PC-9 (cell line): ENCODE measurements at regions not wholly inside any gene's neighbourhood (a gene's known extent, or its start where the extent isn't known, plus 50 kb on each side); places are given as distances from the start of the nearest gene placed in this dataset.

Source experiments
- BruUV-seq: library from RNA; stranded (reverse); fragments of 400-500 nt; replicated peaks from 2 replicates; lab custom pipeline; 2021; lab: Mats Ljungman, UMichigan
- CTCF ChIA-PET: fragments of 300-600 bp; sonication (Branson Sonifier 250); formaldehyde crosslinking; loops from one replicate; lab custom pipeline; 2022; ENCODE audit warnings: antibody characterized with exemption; lab: Charles Lee
- POLR2A ChIA-PET: fragments of 300-600 bp; sonication (Branson Sonifier 250); formaldehyde crosslinking; loops from one replicate; lab custom pipeline; 2022; ENCODE audit warnings: antibody characterized with exemption; ENCODE audit not compliant: unreplicated experiment; lab: Charles Lee
- DNase-seq, 2 experiments: peaks; one replicate each; pipeline versions ENCODE4 v3.0.0 to v3.0.0-alpha.2; 2015 to 2022; ENCODE audit warnings: mixed read lengths in 1 of 2
- H2AFZ ChIP-seq: fragments of 200-600 bp; sonication (generic); 2 replicates; pipeline ENCODE4 v1.8.1; 2017; ENCODE audit warnings: antibody characterized with exemption
- H3F3A ChIP-seq: fragments of 200-600 bp; sonication (generic); 2 replicates; pipeline ENCODE4 v1.8.1; 2017; ENCODE audit warnings: antibody characterized with exemption, mild to moderate bottlenecking, low read depth; ENCODE audit not compliant: insufficient read depth
- H3K27ac ChIP-seq: fragments of 200-600 bp; sonication (generic); 2 replicates; pipeline ENCODE4 v1.6.1; 2016; ENCODE audit warnings: mixed run types
- H3K27me3 ChIP-seq: fragments of 200-600 bp; sonication (generic); 2 replicates; pipeline ENCODE4 v1.6.1; 2016; ENCODE audit warnings: low read depth, mixed run types; ENCODE audit not compliant: insufficient read depth
- H3K36me3 ChIP-seq: fragments of 200-600 bp; sonication (generic); 2 replicates; pipeline ENCODE4 v1.6.1; 2016; ENCODE audit warnings: low read depth, mixed run types
- H3K4me1 ChIP-seq: fragments of 200-600 bp; sonication (generic); replicated peaks from 2 replicates; pipeline ENCODE4 v1.6.1; 2016; ENCODE audit warnings: mixed run types; ENCODE audit not compliant: insufficient read depth
- H3K4me2 ChIP-seq: fragments of 200-600 bp; sonication (generic); 2 replicates; pipeline ENCODE4 v1.6.1; 2017; ENCODE audit warnings: mixed run types
- H3K4me3 ChIP-seq: fragments of 200-600 bp; sonication (generic); 2 replicates; pipeline ENCODE4 v1.6.1; 2016; ENCODE audit warnings: mixed run types
- H3K79me2 ChIP-seq: fragments of 200-600 bp; sonication (generic); 2 replicates; pipeline ENCODE4 v1.6.1; 2017; ENCODE audit warnings: low read depth, mixed run types
- H3K9me2 ChIP-seq: fragments of 200-600 bp; sonication (generic); 2 replicates; pipeline ENCODE4 v1.8.1; 2017; ENCODE audit warnings: mild to moderate bottlenecking; ENCODE audit not compliant: insufficient read depth
- H3K9me3 ChIP-seq: fragments of 200-600 bp; sonication (generic); 2 replicates; pipeline ENCODE4 v1.8.1; 2016; ENCODE audit warnings: low read depth; ENCODE audit not compliant: insufficient read depth
- H4K20me1 ChIP-seq: fragments of 200-600 bp; sonication (generic); 2 replicates; pipeline ENCODE4 v1.8.1; 2017; ENCODE audit not compliant: insufficient read depth
- CTCF ChIP-seq: fragments of 200-600 bp; sonication (generic); conservative IDR thresholded peaks from 2 replicates; pipeline ENCODE4 v1.6.1; 2017; ENCODE audit warnings: mixed run types, antibody characterized with exemption, mild to moderate bottlenecking, moderate library complexity
- EZH2 ChIP-seq: fragments of 200-600 bp; sonication (generic); IDR thresholded peaks from 2 replicates; pipeline ENCODE4 v1.8.0; 2017; ENCODE audit warnings: antibody characterized with exemption, low read depth
- intact Hi-C: fragments of 100-400 bp; cut with micrococcal nuclease; formaldehyde crosslinking; loops from one replicate; pipeline ENCODE4 v1.10.0; 2022; ENCODE audit not compliant: unreplicated experiment

DNA sequence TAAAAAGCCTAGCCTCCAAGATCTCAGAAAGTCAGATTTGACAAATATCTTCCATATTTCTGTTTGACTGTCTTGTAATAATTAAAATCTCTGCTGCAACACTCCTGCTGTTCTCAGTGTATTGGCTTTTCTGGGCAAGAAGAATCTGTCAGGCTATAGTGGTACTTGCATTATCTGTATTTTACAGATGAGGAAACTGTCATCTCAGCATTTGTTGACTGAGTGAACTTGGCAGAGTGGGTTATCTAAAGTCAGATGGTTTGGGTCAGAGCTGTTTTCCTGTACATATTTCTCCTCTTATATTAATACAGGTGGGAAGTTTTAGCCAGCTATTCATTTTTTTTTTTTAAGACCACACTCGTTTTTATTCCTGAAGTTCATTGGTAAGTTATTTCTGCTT, 1378.2 kb upstream of the PCDH20 start:
- no peaks in the 10 kb centered on the region for H3F3A ChIP-seq
- H4K20me1 ChIP-seq = no peaks in the 10 kb centered on the region
- no peak for TF ChIP-seq CTCF
- no peak for TF ChIP-seq EZH2
- H3K27me3 ChIP-seq = no peaks in the 10 kb centered on the region
- no peak overlapping the region for H2AFZ ChIP-seq
- H3K36me3 ChIP-seq = no peaks in the 10 kb centered on the region
- H3K4me1 ChIP-seq = no peaks in the 10 kb centered on the region
- POLR2A ChIA-PET = no interaction called here
- H3K4me2 ChIP-seq = no peak overlapping the region
- H3K4me3 ChIP-seq = no peak overlapping the region
- intact Hi-C loops = no loop called here
- no TSS peak for BruUV-seq
- no peak for DNase-seq
- no peak overlapping the region for H3K27ac ChIP-seq
- H3K9me2 ChIP-seq = no peaks in the 10 kb centered on the region
- CTCF ChIA-PET = no interaction called here
- no peaks in the 10 kb centered on the region for H3K79me2 ChIP-seq
- no peaks in the 10 kb centered on the region for H3K9me3 ChIP-seq

- BruUV-seq = no TSS peak
- intact Hi-C loops = no loop called here
- H3K36me3 ChIP-seq = no peaks in the 10 kb centered on the region
- H2AFZ ChIP-seq = no peak overlapping the region
- H3K4me3 ChIP-seq = no peak overlapping the region
- H3K4me1 ChIP-seq = no peaks in the 10 kb centered on the region
- H3K4me2 ChIP-seq = no peak overlapping the region
- CTCF ChIA-PET = no interaction called here
- no peaks in the 10 kb centered on the region for H3F3A ChIP-seq
- no peak for DNase-seq
- H4K20me1 ChIP-seq = no peaks in the 10 kb centered on the region
- TF ChIP-seq EZH2 (no peak), CTCF (no peak)
- H3K79me2 ChIP-seq = no peaks in the 10 kb centered on the region
- no peak overlapping the region for H3K27ac ChIP-seq
- no peaks in the 10 kb centered on the region for H3K9me3 ChIP-seq
- no peaks in the 10 kb centered on the region for H3K9me2 ChIP-seq
- POLR2A ChIA-PET = no interaction called here
- no peaks in the 10 kb centered on the region for H3K27me3 ChIP-seq
These were observed 1366.2 kb upstream of the PCDH20 start for GRCh38 chr13:62781866-62782265.

DNA sequence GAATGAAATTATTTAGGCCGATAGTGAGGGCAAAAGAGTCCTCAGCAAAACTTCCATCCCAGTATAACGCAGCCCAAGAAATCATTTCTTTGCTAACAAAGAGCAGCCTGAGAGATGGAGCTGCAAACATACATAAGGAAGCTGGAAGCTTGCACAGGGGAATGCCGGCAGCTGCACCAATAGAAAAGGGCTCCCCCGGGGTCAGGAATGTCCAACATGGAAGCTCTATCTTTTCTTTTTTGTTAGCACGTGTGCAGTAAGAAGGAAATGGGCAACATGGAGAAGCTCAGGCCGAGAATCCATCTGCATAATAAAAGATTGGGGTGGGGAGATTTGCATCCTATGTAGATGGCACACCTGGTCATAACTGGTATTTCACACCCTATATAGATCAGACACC, 1363.5 kb upstream of the PCDH20 start:
- Histone ChIP-seq H3F3A (no peaks in the 10 kb centered on the region), H3K4me3 (no peak overlapping the region), H4K20me1 (no peaks in the 10 kb centered on the region), H3K79me2 (no peaks in the 10 kb centered on the region), H3K4me2 (no peak overlapping the region), H3K4me1 (no peaks in the 10 kb centered on the region), H3K27me3 (no peaks in the 10 kb centered on the region), H2AFZ (no peak overlapping the region), H3K9me3 (no peaks in the 10 kb centered on the region), H3K27ac (no peak overlapping the region), H3K9me2 (no peaks in the 10 kb centered on the region), H3K36me3 (no peaks in the 10 kb centered on the region)
- POLR2A ChIA-PET = no interaction called here
- CTCF ChIA-PET = interaction anchor here (0.6 kb wide), 1 partner anchor 179 kb away, joined by 3 read pairs; no protein-coding TSS in a partner anchor
- TF ChIP-seq EZH2 (no peak), CTCF (no peak)
- BruUV-seq = no TSS peak
- DNase-seq = no peak
- intact Hi-C loops = no loop called here
